Amygdala (tissue), 56 donors: ENCODE measurements at regions not wholly inside any gene's neighbourhood (a gene's known extent, or its start where the extent isn't known, plus 50 kb on each side); places are given as distances from the start of the nearest gene placed in this dataset.
"Not testable (repeated sequence)": the region's sequence is repeated elsewhere in the genome, so short reads cannot be mapped to it uniquely, and the experiment has no call there.

Experiments used
- DNase-seq, 56 donors: peaks; one replicate each; lab custom pipeline; 2025; lab: John Stamatoyannopoulos, UW

DNA sequence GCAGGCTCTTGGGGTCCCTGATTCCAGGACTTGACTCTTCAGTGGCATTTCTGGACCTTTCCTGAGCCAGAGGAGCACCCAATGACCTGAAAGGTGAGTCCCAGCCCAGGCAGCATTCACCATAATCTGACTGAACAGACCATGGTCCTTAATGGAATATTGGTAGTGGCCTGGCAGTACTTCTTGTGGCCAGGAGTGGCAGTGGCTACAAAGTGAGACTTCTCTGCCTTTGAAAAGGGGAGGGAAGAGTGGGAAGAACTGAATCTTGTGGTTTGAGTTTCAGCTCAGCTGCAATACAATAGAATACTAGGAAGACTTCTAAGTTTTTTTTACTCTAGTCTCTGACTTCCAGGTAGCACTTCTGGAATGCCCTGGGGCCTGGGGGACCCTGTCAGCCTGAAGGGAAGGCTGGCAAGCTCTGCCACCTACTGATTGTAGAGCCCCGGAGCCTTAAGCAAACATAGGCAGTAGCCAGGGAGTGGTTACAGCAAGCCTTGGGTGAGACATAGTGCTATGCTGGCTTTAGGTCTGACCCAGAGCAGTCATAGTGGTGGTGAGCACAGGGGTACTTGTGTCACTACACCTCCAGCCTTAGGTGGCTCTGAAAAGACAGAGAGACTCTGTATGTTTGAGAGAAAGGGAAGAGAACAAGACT, 674.2 kb upstream of the MANEA start:
- no peak for DNase-seq

DNA sequence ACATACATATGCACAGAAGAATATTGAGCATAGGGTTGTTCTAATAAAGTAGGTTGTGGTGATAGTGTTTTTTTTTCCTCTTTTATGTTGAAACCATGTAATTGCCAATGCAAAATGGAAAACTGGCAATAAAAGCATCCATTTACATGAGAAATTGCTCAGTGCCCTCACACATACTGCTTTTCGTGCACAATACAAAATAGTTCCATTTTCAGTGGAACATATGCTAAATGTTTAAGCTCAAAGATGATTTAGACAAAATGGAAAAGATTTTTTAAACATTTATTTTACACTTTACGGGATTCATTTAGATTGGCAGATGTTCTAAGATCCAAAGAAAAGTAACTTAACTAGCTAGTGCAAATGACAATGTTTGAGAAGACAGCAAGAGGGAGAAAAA, 678.1 kb upstream of the MANEA start:
- no peak for DNase-seq

DNA sequence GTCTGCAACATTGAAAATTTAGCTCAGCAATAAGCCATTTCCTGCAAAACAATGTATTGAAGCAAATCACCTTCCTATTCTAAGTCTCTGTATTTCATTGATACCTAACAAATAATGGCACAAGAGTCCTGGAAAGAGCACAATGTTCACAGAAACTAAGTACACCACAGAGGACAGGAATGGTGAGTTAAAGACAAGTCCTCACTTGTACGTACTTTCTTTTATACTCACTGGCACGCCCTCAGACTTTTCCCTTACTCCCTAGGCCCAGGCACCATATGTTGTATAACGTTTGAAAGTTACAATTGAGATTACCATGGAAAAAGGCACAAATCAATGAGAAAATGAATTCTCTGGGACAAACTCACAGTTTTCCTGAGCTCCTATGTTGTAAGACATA, 683.0 kb upstream of the MANEA start:
- DNase-seq, result no peak

GRCh38 chr6:94893327-94893726, 684.0 kb upstream of the MANEA start:
- DNase-seq, result no peak

- DNase-seq, result not testable (repeated sequence)
Measured at GRCh38 chr6:94873819-94874218, 703.5 kb upstream of the MANEA start.

DNA sequence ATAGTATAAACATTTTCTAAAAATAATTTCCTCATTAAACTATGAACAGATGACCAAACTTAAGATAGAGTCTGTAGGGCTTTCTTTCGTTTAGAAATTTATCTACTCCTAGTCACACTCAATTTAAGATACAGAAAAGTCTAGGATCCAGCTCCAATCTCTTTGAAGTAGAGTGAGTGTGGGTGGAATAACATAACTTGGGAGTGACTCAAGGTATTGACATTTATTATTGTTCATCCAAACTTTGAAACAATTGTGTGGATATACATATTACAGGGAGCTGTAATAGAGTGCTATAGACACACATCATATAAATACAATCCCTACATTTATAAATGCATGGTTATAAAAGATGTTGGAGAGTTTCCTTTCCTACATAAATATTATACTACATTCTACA, 715.2 kb upstream of the MANEA start:
- DNase-seq, result no peak

- no peak for DNase-seq
Measured at GRCh38 chr6:94859924-94860323, 717.4 kb upstream of the MANEA start.

DNA sequence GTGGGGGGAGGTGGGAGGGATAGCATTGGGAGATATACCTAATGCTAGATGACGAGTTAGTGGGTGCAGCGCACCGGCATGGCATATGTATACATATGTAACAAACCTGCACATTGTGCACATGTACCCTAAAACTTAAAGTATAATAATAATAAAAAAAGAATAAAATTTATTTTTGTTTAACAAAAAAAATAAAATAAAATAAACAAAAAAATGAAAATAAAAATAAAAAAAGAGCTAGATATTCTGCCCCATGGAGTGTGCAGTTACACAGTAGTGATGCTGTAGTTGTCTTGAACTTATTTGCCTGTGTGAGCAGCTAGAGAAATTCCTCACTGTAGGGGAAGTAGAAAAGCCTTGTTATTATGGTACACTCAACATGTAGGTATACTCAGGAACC, 720.3 kb upstream of the MANEA start:
- not testable (repeated sequence) for DNase-seq

- not testable (repeated sequence) for DNase-seq
Measured at GRCh38 chr6:94851329-94851728, 726.0 kb upstream of the MANEA start.

GRCh38 chr6:94845742-94846141, 731.6 kb upstream of the MANEA start:
- DNase-seq, result no peak

DNA sequence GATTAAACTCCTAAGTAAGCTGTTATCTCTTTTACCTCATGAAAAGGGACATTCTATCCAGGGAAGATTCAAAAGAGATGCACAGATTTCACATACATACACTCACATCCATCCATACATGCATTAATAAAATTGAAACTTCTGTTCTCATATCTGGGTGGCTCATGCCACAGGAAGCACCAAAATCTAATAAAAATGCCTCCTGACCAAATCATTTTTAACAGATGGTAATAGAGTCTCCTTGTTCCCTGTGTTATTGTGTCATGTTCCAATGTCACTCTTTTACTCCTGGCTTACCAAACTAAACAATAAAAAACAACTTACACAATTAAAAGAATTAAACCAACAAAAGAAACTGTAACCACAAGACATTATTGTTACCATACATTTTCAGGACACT, 742.1 kb upstream of the MANEA start:
- DNase-seq, result no peak

DNA sequence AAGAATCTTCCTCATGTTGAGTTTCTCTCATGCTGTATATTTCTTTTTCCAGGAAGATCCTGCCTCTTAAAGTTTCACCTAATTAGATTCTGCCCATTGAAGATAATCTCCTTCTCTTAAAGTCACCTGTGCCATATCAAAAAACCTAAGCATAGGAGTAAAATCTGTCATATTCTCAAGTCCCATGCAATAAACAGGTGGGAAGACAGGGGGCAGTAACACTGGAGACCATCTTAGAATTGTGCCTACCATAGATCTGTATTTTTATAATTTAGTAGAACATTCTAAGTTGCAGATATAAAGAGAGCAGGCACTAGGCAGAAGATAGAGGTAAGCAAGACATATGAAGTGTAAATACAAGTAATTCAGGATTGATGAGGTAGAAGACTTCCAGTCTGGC, 763.5 kb upstream of the MANEA start:
- DNase-seq, result no peak

DNA sequence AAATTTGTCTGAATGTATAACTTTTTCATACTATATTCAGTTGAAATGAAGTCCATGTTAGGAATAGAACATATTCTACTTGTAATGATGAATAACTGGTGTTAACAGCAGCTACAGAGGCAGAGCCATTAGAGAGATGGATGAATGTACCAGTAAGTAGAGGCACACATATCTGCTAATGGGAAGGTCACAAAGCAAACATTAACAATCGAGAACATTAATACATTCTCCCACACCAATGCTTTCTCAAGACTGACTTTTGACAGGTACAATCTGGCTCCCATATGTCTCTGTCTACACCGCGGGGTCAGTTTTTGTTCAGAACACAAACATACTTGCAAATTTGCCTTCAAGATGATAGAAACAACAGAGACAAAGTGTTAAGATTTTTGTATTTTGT, 776.0 kb upstream of the MANEA start:
- no peak for DNase-seq

DNA sequence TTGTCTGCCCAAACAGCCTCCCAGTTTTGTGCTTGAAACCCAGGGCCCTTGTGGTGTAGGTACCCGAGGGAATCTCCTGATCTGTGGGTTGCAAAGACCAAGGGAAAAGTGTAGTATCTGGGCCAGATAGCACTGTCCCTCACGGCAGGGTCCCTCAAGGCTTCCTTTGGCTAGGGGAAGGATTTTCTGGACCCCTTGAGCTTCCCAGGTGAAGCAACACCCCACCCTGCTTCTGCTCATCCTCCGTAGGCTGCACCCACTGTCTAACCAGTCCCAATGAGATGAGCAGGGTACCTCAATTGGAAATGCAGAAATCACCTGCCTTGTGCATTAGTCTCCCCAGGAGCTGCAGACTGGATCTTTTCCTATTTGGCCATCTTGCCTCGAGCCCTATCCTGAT, 791.8 kb upstream of the MANEA start:
- no peak for DNase-seq

- not testable (repeated sequence) for DNase-seq
Measured at GRCh38 chr6:94785081-94785480, 792.3 kb upstream of the MANEA start.

DNA sequence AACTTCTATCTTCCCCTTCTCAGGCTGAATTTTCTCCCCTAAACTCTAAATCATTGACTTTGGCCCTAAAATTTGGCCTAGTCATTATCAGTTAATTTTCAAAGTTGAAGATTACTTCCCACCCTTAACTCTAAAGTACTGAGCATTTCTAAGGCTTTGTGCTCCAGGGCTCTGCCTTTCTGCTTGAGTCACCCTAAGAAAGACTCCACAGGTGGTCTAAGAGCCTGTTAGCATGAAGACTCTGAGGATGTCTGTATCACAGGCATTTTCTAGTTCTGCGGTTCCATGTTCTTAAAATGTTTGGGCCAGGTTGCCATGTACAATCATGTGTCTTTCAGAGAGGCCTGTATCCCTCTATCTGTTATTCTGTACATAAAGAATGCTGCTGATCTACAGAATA, 808.1 kb upstream of the MANEA start:
- no peak for DNase-seq

DNA sequence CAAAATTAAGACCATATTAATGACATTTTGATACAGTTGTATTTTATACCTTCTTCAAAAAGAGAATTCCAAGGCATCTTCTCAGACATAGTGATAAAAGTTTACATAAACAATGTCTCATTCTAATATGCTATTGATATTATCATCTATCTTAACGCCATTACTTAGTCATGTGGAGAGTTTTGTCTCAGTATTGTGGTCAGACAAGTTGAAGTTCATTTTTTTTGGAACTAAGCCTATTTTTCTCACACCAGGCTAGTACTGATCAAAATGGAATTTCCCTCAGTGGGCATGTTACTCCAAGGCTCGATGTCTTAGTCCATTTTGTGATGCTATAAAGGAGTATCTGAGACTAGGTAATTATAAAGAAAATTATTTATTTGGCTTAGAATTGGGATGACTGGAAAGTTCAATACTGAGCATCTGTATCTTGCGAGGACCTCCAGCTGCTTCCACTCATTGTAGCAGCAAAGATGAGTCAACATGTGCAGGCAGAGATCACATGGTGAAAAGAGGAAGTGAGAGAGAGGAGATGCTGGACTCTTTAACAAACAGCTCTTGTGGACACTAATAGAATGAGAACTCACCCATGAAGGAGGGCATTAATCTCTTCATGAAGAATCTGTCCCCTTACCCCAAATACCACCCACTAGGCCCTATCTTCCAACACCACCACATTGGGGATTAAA, 825.5 kb upstream of the MANEA start:
- DNase-seq, result no peak

DNA sequence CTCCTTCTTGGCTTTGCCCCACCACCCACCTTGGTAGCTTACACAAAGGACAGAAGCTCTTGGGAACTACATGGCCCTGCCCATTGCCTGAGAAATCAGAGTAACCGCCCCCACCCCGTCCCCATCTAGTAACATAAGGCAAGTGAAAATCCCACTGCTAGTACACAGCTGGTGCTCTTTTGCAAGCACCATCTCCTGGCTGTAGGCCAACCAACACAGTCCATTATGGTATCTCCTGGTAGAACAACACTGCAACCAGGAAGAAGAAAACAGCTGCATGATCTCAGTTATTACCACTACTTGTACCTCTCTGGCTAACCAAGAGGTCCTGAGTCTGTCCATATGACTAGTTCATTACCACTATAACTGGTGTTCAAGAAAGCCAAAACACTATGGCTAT, 841.1 kb upstream of the MANEA start:
- DNase-seq, result peak in 3 of 56 donors; percentile 8 to 28 (median 11)

DNA sequence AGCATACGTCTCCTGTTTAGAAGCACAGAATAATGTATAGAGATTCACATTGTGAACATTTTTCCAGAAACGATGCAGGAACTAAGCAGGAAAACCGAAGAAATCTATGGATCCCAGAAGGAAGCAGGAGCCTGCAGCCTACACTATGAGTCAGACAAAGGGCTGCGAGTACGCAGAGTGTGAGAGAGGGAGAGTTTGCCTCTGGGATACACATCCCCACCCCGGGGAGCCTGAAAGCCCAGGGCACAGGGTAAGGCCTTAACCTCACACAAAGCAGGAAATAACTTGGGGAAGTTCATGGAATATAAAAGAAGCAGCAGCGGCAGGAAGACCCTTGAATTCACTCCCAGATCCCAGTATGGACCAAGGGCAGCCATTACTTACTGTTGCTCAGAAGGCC, 842.1 kb upstream of the MANEA start:
- DNase-seq, result no peak

DNA sequence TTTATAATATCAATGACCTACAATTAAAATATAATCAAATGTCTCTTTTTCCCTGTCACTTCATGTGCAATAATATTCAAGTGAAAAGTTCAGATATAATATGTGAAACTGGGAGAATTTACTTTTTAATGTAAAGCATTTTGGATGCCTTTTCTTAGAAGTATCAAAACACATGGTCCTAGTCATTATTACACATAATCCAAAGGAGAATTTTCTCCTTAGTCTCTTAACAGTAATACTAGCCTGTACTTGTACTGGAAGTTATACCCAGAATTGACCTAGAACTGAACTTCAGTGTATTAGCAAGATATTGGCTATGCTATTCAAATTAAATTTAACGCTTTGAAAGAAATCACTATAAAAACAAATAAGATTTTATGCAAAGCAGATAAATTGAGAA, 842.6 kb upstream of the MANEA start:
- no peak for DNase-seq

GRCh38 chr6:94733066-94733465, 844.3 kb upstream of the MANEA start:
- no peak for DNase-seq

DNA sequence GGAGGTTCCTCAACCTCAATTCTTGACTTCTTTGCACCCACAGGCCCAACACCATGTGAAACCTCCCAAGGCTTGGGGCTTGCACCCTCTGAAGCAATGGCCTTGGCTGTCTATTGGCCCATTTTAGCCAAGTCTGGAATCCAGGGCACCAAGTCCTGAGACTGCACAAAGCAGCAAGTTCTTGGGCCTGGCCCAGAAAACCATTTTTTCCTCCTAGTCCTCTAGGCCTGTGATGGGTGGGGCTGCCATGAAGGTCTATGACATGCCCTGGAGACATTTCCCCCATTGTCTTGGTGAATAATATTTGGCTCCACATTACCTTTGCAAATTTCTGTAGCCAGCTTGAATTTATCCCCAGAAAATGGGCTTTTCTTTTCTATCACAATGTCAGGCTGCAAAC, 849.6 kb upstream of the MANEA start:
- DNase-seq, result no peak

DNA sequence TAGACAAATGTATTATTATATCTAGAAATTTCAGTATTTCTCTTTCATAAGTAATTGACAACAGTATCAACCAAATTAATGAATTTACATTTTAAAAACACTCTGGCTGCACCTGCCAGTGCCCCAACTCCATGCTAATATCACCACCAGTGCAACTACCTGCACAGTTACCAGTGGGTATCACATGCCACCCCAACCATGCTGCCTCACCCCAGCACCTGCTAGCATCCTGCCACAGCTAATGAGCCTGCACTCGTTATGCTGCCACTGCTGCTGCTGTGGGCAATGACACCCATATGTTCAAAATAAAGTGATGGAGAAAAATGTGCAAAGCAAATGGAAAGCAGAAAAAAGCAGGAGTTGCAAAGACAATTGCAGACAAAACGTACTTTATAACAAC, 855.9 kb upstream of the MANEA start:
- DNase-seq, result no peak
